ENCODE measurements at regions not wholly inside any gene's neighbourhood (a gene's known extent, or its start where the extent isn't known, plus 50 kb on each side); places are given as distances from the start of the nearest gene placed in this dataset.

DNA sequence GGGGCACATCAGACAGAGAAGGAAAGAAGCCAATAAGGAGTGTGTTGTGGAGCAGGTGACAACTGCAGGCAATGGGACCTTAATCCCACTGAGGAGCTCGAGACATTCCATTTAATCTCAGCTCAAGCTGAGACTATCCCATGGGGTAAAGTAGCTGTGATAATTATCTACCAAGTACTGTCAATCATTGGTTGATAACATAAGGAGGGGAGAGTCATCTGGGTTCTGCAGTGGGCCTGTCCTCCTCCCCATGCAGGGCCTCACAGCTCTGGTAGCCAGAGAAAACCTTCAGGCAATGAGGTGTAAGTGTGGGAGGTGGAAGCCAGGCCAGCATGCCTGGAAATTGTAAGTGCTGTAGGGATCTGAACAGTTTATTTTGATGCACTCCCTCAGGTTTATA lies 375.0 kb upstream of the ARID1B start:
- H3K36me3 ChIP-seq = no peaks in the 10 kb centered on the region
- H3K4me3 ChIP-seq = no peak overlapping the region
- TF ChIP-seq, protein P1, sequence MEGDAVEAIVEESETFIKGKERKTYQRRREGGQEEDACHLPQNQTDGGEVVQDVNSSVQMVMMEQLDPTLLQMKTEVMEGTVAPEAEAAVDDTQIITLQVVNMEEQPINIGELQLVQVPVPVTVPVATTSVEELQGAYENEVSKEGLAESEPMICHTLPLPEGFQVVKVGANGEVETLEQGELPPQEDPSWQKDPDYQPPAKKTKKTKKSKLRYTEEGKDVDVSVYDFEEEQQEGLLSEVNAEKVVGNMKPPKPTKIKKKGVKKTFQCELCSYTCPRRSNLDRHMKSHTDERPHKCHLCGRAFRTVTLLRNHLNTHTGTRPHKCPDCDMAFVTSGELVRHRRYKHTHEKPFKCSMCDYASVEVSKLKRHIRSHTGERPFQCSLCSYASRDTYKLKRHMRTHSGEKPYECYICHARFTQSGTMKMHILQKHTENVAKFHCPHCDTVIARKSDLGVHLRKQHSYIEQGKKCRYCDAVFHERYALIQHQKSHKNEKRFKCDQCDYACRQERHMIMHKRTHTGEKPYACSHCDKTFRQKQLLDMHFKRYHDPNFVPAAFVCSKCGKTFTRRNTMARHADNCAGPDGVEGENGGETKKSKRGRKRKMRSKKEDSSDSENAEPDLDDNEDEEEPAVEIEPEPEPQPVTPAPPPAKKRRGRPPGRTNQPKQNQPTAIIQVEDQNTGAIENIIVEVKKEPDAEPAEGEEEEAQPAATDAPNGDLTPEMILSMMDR (IDR thresholded peaks at IDR 0.05) = no peak
- TF ChIP-seq POLR2A (IDR thresholded peaks at IDR 0.05) (no peak), POLR2AphosphoS5 (IDR thresholded peaks at IDR 0.05) (no peak)
- H3K9me3 ChIP-seq = no peaks in the 10 kb centered on the region
- H3K4me1 ChIP-seq = no peaks in the 10 kb centered on the region
- H3K27me3 ChIP-seq = no peaks in the 10 kb centered on the region
- DNase-seq (ENCODE audit: low spot score in 2 of 2) = no peak
- intact Hi-C loops (cut with DNase I; ENCODE audit: low total_unique reads) = no loop called here
- H3K27ac ChIP-seq = no peak overlapping the region

GRCh38 chr6:156400487-156400886 lies 376.7 kb upstream of the ARID1B start:
- Histone ChIP-seq H3K36me3 (no peaks in the 10 kb centered on the region), H3K4me3 (no peak overlapping the region), H3K9me3 (no peaks in the 10 kb centered on the region), H3K27ac (no peak overlapping the region), H3K27me3 (no peaks in the 10 kb centered on the region), H3K4me1 (no peaks in the 10 kb centered on the region)
- intact Hi-C loops (cut with DNase I; ENCODE audit: low total_unique reads) = no loop called here
- TF ChIP-seq POLR2A (IDR thresholded peaks at IDR 0.05) = no peak
- no peak for TF ChIP-seq POLR2AphosphoS5 (IDR thresholded peaks at IDR 0.05)
- TF ChIP-seq, protein P1 (IDR thresholded peaks at IDR 0.05) = no peak
- no peak for DNase-seq (ENCODE audit: low spot score in 2 of 2)

- no peaks in the 10 kb centered on the region for H3K27me3 ChIP-seq
- H3K36me3 ChIP-seq = no peaks in the 10 kb centered on the region
- H3K9me3 ChIP-seq = no peaks in the 10 kb centered on the region
- no peak overlapping the region for H3K4me3 ChIP-seq
- intact Hi-C loops (cut with DNase I; ENCODE audit: low total_unique reads) = no loop called here
- TF ChIP-seq POLR2A (IDR thresholded peaks at IDR 0.05) = no peak
- TF ChIP-seq, protein P1 (IDR thresholded peaks at IDR 0.05) = no peak
- no peak for TF ChIP-seq POLR2AphosphoS5 (IDR thresholded peaks at IDR 0.05)
- H3K4me1 ChIP-seq = no peaks in the 10 kb centered on the region
- no peak for DNase-seq (ENCODE audit: low spot score in 2 of 2)
- H3K27ac ChIP-seq = no peak overlapping the region
Observed at GRCh38 chr6:156398966-156399365, 378.2 kb upstream of the ARID1B start.

DNA sequence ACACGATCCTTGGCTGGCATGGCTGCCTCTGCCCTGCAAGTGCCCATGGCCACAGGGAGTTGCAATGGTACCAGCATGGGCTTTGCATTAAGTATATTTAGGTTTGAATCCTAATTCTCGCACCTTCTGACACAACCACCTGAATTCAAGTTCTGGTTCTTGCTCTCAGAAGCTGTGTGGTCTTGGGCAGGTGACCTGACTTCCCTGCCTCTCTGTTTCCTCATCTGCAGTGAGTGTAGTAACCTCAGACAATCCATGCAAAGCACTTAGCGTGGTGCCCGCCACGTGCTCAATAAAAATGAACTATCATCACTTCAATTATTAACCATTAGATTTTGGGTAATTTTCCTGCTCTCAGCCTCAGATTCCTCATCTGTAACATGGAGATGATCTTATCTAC lies 378.8 kb upstream of the ARID1B start:
- no peaks in the 10 kb centered on the region for H3K27me3 ChIP-seq
- intact Hi-C loops (cut with DNase I; ENCODE audit: low total_unique reads) = no loop called here
- H3K4me1 ChIP-seq = no peaks in the 10 kb centered on the region
- no peaks in the 10 kb centered on the region for H3K36me3 ChIP-seq
- H3K27ac ChIP-seq = no peak overlapping the region
- no peak for TF ChIP-seq POLR2AphosphoS5 (IDR thresholded peaks at IDR 0.05)
- TF ChIP-seq, protein P1 (IDR thresholded peaks at IDR 0.05) = no peak
- no peak for TF ChIP-seq POLR2A (IDR thresholded peaks at IDR 0.05)
- no peak for DNase-seq (ENCODE audit: low spot score in 2 of 2)
- H3K9me3 ChIP-seq = no peaks in the 10 kb centered on the region
- H3K4me3 ChIP-seq = no peak overlapping the region

DNA sequence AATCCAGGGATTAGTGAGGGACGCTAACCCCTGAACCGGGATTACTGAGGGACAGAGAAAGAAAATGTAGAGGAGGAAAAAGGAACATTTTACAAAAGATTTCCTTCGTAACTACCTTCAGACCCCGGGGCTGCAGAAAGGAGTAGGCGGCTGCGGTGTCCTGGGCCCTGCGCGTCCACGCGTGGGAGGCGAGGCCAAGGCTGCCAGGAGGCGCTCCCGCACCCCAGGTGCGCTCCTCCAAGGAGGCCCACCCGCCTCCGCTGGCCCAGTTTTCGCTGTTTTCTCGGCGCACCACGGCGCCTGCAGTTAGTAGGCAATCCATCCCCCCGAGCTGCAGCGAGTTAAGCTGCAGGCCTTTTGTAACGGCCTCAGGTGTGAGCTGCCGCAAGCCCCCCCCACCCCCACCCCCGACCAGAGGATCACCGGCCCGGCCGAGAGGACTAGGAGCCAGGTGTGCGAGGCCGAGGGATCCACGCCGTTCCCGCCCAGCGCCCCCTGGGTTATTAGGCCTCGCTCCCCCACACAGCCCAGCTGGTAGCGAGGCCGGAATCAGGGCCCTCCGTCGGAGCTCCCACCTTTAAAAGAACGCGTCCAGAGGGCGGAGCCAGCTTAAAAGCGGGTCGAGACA lies 380.3 kb upstream of the ARID1B start:
- no peak for DNase-seq (ENCODE audit: low spot score in 2 of 2)
- Histone ChIP-seq H3K27me3 (no peaks in the 10 kb centered on the region), H3K4me1 (no peaks in the 10 kb centered on the region), H3K4me3 (peak overlapping the region in 2 of 3 donors; percentile 41 to 44), H3K36me3 (no peaks in the 10 kb centered on the region), H3K9me3 (no peaks in the 10 kb centered on the region), H3K27ac (no peak overlapping the region)
- TF ChIP-seq POLR2AphosphoS5 (IDR thresholded peaks at IDR 0.05) (no peak), POLR2A (IDR thresholded peaks at IDR 0.05) (no peak)
- TF ChIP-seq, protein P1 (IDR thresholded peaks at IDR 0.05) = no peak
- intact Hi-C loops (cut with DNase I; ENCODE audit: low total_unique reads) = no loop called here

All from breast epithelium (tissue), 4 donors.